Glomerular visceral epithelial cell (primary cell): ENCODE measurements at regions not wholly inside any gene's neighbourhood (a gene's known extent, or its start where the extent isn't known, plus 50 kb on each side); places are given as distances from the start of the nearest gene placed in this dataset.
"Not testable (repeated sequence)": the region's sequence is repeated elsewhere in the genome, so short reads cannot be mapped to it uniquely, and the experiment has no call there.

Experiments used
- DNase-seq: peaks from one replicate; pipeline ENCODE4 v3.0.0-alpha.2; 2016; ENCODE audit errors: extremely low spot score

GRCh38 chr4:97185233-97185632 is 958.0 kb downstream of the STPG2 start:
- no peak for DNase-seq

GRCh38 chr4:97197106-97197505 is 946.2 kb downstream of the STPG2 start:
- DNase-seq = no peak

- DNase-seq = no peak
Observed at GRCh38 chr4:97208749-97209148, 934.5 kb downstream of the STPG2 start.

GRCh38 chr4:97215409-97215941 is 927.8 kb downstream of the STPG2 start:
- DNase-seq = no peak

GRCh38 chr4:97216046-97216445 is 927.2 kb downstream of the STPG2 start:
- no peak for DNase-seq

GRCh38 chr4:97235521-97235920 is 907.8 kb downstream of the STPG2 start:
- no peak for DNase-seq

- no peak for DNase-seq
Observed at GRCh38 chr4:97238956-97239666, 904.2 kb downstream of the STPG2 start.

- DNase-seq = no peak
Observed at GRCh38 chr4:97239667-97239997, 903.6 kb downstream of the STPG2 start.

- DNase-seq = peak; percentile 1
Observed at GRCh38 chr4:97252615-97253154, 890.6 kb downstream of the STPG2 start.

GRCh38 chr4:97262769-97263168 is 880.5 kb downstream of the STPG2 start:
- no peak for DNase-seq

GRCh38 chr4:97270051-97270450 is 873.2 kb downstream of the STPG2 start:
- no peak for DNase-seq

GRCh38 chr4:97279391-97279790 is 863.9 kb downstream of the STPG2 start:
- no peak for DNase-seq

- no peak for DNase-seq
Observed at GRCh38 chr4:97300561-97300960, 842.7 kb downstream of the STPG2 start.

- DNase-seq = no peak
Observed at GRCh38 chr4:97305351-97305750, 837.9 kb downstream of the STPG2 start.

- DNase-seq = no peak
Observed at GRCh38 chr4:97309121-97309520, 834.2 kb downstream of the STPG2 start.

GRCh38 chr4:97317201-97317600 is 826.1 kb downstream of the STPG2 start:
- DNase-seq = no peak

GRCh38 chr4:97317671-97318070 is 825.6 kb downstream of the STPG2 start:
- DNase-seq = no peak

- not testable (repeated sequence) for DNase-seq
Observed at GRCh38 chr4:97325751-97326150, 817.5 kb downstream of the STPG2 start.

GRCh38 chr4:97330917-97331316 is 812.4 kb downstream of the STPG2 start:
- no peak for DNase-seq

GRCh38 chr4:97334348-97334747 is 808.9 kb downstream of the STPG2 start:
- DNase-seq = no peak

- no peak for DNase-seq
Observed at GRCh38 chr4:97349468-97350186, 793.6 kb downstream of the STPG2 start.

- no peak for DNase-seq
Observed at GRCh38 chr4:97353876-97354275, 789.4 kb downstream of the STPG2 start.

- no peak for DNase-seq
Observed at GRCh38 chr4:97359826-97360225, 783.5 kb downstream of the STPG2 start.
